Coronary artery (tissue), 2 donors: ENCODE measurements at regions not wholly inside any gene's neighbourhood (a gene's known extent, or its start where the extent isn't known, plus 50 kb on each side); places are given as distances from the start of the nearest gene placed in this dataset.

Experiments
- DNase-seq: peaks from one replicate; pipeline ENCODE4 v3.0.0-alpha.2; 2017; ENCODE audit warnings: low spot score
- H3K27ac ChIP-seq, 2 donors: fragments of 200-600 bp; sonication (generic); one replicate each; pipeline ENCODE4 v1.5.1; 2016 to 2019
- H3K4me3 ChIP-seq: fragments of 200-600 bp; sonication (generic); 2 replicates; pipeline ENCODE4 v1.5.1; 2016; ENCODE audit warnings: mild to moderate bottlenecking, moderate library complexity
- TF ChIP-seq, protein P1 (sequence below): fragments of 200-600 bp; sonication (generic); IDR thresholded peaks from one replicate; pipeline ENCODE4 v1.5.1; 2019; ENCODE audit warnings: antibody characterized with exemption

DNA sequence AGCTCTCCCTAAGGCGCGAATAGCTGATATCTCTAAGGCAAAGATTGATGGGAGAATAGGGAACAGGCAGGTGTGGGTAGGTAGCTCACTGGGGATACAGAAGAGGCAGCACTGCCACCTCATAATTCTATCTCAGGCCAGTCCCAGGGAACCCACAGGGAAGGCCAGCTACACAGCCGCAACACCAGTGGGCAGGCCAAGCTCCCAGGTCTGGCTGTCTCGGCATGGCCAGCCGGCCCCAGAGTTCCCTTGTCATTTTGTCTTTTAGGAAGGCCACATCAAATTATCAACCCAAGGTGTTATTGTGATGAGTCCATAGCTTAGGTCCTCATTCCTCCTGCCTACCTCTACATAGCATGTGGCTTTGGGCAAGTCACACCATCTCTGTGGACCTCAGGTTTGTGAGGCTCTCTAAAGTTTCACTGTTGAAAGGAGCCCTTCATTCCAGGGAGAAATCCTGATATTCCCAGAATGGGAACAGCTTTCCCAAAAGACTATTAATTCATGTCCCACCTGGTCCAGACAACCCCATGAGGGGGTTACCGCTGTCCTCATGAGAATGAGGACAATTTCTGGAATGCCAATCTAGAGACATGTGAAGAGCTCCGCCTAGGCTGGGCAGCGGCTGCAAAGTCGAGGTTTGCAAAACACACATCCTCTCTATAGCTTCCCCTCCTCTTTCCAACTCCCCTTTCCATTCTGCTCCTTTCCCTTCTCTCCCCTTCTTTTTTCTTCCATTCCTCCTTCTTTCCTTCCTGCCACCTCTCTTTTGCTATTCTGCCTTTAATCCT is 287.1 kb upstream of the ID2 start:
- Histone ChIP-seq H3K4me3 (no peak overlapping the region), H3K27ac (no peak overlapping the region)
- TF ChIP-seq, protein P1, sequence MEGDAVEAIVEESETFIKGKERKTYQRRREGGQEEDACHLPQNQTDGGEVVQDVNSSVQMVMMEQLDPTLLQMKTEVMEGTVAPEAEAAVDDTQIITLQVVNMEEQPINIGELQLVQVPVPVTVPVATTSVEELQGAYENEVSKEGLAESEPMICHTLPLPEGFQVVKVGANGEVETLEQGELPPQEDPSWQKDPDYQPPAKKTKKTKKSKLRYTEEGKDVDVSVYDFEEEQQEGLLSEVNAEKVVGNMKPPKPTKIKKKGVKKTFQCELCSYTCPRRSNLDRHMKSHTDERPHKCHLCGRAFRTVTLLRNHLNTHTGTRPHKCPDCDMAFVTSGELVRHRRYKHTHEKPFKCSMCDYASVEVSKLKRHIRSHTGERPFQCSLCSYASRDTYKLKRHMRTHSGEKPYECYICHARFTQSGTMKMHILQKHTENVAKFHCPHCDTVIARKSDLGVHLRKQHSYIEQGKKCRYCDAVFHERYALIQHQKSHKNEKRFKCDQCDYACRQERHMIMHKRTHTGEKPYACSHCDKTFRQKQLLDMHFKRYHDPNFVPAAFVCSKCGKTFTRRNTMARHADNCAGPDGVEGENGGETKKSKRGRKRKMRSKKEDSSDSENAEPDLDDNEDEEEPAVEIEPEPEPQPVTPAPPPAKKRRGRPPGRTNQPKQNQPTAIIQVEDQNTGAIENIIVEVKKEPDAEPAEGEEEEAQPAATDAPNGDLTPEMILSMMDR: no peak
- no peak for DNase-seq

DNA sequence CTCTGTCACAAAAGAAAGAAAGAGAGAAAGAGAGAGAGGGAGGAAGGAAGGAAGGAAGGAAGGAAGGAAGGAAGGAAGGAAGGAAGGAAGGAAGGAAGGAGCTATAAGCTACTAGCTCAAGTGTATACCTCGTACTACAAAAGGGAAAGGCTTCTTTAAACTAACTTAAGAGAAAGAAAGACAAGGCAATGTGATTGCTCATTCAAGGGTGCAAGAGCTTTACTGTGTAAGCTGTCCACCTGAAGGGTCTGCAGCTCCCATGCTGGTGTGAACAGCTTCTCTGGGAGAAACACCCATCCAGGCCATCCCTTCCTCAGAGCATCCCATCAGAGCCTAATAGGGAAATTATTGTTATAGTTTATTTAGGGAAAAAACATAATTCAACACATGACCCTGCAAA is 286.1 kb upstream of the ID2 start:
- TF ChIP-seq, protein P1: no peak
- Histone ChIP-seq H3K4me3 (no peak overlapping the region), H3K27ac (no peak overlapping the region)
- DNase-seq: no peak

DNA sequence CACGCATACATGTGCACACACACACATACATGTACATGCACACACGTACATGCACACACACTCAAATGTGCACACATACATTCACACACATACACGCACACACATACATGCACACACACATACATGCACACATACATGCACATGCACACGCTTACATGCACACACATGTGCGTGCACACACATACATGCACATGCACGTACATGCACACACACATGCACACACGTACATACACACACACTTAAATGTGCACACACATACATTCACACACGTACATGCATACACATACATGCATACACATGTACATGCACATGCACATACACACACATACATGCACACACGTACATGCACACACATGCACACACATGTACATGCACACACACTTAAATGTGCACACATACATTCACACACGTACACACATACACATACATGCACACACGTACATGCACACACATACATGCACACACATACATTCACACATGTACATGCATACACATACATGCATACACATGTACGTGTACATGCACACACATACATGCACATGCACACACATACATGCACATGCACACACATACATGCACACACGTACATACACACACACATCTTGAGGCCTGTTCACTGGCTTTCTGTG is 283.7 kb upstream of the ID2 start:
- H3K27ac ChIP-seq: no peak overlapping the region
- DNase-seq: no peak
- TF ChIP-seq, protein P1: no peak
- H3K4me3 ChIP-seq: no peak overlapping the region

DNA sequence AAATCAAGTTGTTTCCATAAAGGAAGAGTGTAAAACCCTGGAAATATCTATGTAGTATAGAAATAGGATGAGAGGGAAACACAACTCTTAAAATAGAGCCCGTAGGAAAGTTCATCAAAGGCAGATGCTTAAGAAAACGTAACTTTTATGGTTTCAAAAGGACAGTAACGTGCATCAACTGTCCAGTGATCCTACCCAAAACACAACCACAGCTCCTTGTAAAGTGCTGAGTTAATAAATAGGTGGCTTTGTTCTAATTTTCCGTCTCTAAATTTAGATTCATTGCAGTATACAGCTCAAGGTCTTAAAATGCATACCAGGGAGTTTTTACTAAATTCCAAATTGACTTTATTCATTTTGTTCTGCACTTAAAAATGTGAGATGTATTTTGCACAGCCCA is 282.1 kb upstream of the ID2 start:
- no peak overlapping the region for H3K4me3 ChIP-seq
- H3K27ac ChIP-seq: no peak overlapping the region
- DNase-seq: no peak
- TF ChIP-seq, protein P1: no peak

DNA sequence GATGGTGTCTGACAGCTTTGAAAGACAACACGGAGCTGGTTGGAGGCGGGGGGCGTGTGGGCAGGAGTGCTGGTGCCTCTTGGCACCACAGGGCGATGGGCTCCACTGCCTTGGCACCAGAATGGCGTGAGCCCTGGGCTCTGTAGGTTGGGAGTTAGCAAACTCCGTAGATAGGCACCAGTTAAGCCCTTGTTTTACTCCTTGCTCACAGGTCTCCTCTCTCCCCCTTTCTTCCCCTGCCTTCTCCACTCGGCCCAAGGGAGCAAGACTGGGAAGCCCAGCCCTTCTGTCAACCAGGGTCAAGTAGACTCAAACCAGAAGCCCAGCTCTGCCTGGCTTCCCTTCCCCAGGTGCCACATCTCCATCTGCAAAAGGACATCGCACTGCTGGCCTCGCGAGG is 281.7 kb upstream of the ID2 start:
- DNase-seq: no peak
- Histone ChIP-seq H3K4me3 (no peak overlapping the region), H3K27ac (no peak overlapping the region)
- TF ChIP-seq, protein P1: no peak

DNA sequence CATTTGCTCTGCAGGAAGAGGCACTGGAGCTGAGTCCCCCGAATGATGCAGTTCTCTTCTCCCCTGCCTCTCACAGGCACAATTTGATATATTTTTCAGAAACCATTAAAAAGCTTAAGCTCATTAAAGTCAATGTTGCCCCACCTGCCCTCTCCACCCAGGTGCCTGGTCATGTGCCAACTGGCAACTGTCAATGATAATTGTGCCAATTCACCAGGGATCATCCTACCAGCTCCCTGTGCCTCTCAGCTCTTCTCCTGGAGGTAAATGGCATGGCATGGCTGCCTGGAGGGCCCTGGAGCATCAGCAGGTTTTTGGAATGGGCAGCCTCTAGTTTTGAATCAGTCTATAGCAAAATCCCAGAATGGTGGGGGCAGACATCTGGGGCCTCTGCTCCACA is 279.6 kb upstream of the ID2 start:
- TF ChIP-seq, protein P1: no peak
- H3K27ac ChIP-seq: no peak overlapping the region
- no peak for DNase-seq
- no peak overlapping the region for H3K4me3 ChIP-seq

DNA sequence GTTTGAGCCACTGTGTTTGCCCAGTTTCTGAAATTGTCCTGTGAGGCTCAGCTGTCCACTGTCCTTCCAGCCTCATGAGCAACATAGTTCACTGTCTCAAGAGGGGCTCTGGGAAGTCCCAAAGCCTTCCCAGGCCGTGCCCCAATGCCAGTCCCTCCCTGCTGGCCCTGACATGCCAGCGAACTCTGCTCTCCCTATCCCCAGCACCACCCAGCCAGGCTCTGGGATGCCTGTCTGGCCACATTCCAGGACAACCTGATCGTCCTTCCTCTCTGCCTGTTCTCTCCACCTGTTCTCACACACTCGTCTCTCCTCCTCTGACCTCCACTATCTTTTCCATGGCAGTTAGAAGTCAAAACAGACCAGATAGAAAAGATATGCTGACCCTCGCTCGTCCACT is 278.0 kb upstream of the ID2 start:
- TF ChIP-seq, protein P1: no peak
- DNase-seq: no peak
- Histone ChIP-seq H3K4me3 (no peak overlapping the region), H3K27ac (no peak overlapping the region)
